AG09309 (cell line): ENCODE measurements at regions not wholly inside any gene's neighbourhood (a gene's known extent, or its start where the extent isn't known, plus 50 kb on each side); places are given as distances from the start of the nearest gene placed in this dataset.

ENCODE experiments used
- DNase-seq: peaks from one replicate; pipeline ENCODE4 v3.0.0-alpha.2; 2010; ENCODE audit warnings: low read depth
- H3K4me3 ChIP-seq: 2 replicates; pipeline ENCODE4 v1.5.1; 2011; ENCODE audit warnings: mild to moderate bottlenecking, low read depth, low read length, moderate library complexity; ENCODE audit not compliant: control insufficient read depth
- TF ChIP-seq, protein P1 (sequence below): IDR thresholded peaks from 2 replicates; pipeline ENCODE4 v1.5.1; 2011; ENCODE audit warnings: mild to moderate bottlenecking, low read depth, low read length, inconsistent platforms; ENCODE audit not compliant: insufficient read depth, control insufficient read depth; ENCODE audit errors: missing control alignments

DNA sequence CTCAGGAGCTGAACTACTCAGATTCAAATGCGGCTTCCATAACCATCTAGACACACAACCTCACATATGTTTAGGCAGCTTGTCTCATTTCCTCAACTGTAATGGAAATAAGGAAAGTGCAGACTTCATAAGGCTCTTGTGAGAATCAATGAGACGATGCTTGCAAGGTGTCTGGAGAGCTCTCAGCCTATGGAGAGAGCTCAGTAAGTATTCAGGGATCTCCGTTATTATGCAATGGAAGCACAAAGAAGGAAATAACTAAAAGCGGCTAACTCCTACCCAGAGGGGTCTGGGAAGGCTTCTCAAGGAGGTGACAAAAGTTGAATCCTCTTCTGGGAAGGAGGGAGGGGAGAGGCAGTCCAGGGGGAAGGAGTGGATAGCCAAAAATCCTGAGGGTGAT is 50.1 kb upstream of the LIPC start:
- no peak overlapping the region for H3K4me3 ChIP-seq
- no peak for DNase-seq
- TF ChIP-seq, protein P1, sequence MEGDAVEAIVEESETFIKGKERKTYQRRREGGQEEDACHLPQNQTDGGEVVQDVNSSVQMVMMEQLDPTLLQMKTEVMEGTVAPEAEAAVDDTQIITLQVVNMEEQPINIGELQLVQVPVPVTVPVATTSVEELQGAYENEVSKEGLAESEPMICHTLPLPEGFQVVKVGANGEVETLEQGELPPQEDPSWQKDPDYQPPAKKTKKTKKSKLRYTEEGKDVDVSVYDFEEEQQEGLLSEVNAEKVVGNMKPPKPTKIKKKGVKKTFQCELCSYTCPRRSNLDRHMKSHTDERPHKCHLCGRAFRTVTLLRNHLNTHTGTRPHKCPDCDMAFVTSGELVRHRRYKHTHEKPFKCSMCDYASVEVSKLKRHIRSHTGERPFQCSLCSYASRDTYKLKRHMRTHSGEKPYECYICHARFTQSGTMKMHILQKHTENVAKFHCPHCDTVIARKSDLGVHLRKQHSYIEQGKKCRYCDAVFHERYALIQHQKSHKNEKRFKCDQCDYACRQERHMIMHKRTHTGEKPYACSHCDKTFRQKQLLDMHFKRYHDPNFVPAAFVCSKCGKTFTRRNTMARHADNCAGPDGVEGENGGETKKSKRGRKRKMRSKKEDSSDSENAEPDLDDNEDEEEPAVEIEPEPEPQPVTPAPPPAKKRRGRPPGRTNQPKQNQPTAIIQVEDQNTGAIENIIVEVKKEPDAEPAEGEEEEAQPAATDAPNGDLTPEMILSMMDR: no peak
